Stimulated activated naive CD8-positive, alpha-beta T cell treated with anti-CD3 and anti-CD28 coated beads, Interleukin-15, Interleukin-2, amounts not matched to agents 100 U/mL and 50 U/mL, for 24 hours (primary cell): ENCODE measurements at regions not wholly inside any gene's neighbourhood (a gene's known extent, or its start where the extent isn't known, plus 50 kb on each side); places are given as distances from the start of the nearest gene placed in this dataset.
"Not testable (repeated sequence)": the region's sequence is repeated elsewhere in the genome, so short reads cannot be mapped to it uniquely, and the experiment has no call there.

Source experiments
- ATAC-seq: fragments of 150-1000 bp; cut with Tn5 transposase; one replicate; pipeline ENCODE4 v1.10.0; 2021
- DNase-seq: peaks from one replicate; pipeline ENCODE4 v3.0.0; 2021

DNA sequence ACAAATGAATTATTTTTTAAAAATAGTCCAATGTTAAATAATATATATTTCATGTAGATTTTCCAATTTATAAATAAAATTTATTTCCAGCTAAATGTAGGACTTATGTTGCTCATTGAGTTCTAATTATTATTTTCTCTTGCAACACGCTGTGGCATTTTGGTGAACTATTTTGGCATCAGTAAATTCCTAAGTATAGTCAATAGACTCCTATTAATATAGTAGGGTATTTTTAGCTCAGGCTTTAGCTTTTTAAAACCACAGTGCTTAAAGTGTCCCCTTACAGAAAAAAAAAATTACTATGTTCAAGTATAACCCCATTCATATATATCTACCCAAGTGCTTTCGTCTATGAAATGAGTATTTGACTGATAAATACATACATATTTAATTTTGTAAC lies 919.2 kb upstream of the SOX9 start:
- no peak for DNase-seq
- no peak for ATAC-seq

DNA sequence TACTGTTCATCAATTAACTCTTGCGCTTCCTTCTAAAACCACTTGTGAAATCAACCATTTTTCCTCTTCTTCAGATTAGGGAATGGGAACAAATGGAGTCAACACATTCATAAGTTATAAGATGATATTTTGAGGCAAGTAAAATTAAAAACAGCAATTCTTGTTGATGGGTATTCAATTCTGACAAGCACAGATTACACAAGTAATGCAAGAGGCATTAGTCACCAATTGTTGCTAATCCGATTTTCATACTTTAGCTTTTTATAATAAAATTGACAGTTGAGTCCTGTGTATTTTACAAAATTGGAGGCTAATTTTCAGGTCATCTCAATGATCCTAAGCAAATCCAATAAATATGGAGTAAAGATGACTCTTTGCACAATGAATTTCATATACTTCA lies 918.4 kb upstream of the SOX9 start:
- ATAC-seq (no peak), DNase-seq (no peak)

GRCh38 chr17:71203953-71204352 lies 916.9 kb upstream of the SOX9 start:
- ATAC-seq = no peak
- no peak for DNase-seq

DNA sequence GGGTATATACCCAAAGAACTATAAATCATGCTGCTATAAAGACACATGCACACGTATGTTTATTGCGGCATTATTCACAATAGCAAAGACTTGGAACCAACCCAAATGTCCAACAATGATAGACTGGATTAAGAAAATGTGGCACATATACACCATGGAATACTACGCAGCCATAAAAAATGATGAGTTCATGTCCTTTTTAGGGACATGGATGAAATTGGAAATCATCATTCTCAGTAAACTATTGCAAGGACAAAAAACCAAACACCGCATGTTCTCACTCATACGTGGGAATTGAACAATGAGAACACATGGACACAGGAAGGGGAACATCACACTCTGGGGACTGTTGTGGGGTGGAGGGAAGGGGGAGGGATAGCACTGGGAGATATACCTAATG lies 914.9 kb upstream of the SOX9 start:
- DNase-seq, ATAC-seq: not testable (repeated sequence)

GRCh38 chr17:71208111-71208704 lies 912.6 kb upstream of the SOX9 start:
- DNase-seq (no peak), ATAC-seq (no peak)

DNA sequence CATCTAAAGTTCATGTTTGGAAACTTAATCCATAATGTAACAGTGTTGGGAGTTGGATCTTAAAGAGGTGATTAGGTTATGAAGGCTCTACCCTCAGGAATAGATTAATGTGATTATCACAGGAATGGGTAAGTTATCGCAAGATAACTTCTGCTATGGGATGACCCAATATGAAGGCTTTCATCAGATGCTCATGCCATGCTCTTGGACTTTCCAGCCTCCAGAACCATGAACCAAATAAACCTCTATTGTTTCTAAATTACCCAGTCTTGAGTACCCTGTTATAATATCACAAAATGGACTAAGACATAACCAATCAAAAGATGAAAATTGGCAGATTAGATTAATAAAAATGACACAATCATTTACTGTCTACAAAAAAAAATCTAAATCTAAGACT lies 906.9 kb upstream of the SOX9 start:
- DNase-seq (no peak), ATAC-seq (no peak)

DNA sequence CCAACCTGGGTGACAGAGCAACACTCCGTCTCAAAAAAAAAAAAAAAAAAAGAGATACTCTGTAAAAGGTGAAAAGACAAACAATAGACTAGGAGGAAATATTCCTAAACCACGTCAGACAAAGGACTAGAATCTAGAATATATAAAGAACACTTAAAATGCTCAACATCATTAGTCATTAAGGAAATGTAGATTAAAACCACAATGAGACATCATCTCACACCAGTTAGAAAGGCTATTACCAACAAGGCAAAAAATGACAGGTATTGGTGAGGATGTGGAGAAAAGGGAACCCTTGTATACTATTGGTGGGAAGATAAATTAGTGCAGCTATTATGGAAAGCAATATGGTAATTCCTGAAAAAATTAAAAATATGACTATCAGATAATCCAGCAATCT lies 903.1 kb upstream of the SOX9 start:
- DNase-seq (no peak), ATAC-seq (no peak)

- DNase-seq = no peak
- ATAC-seq = no peak
Measured at GRCh38 chr17:71224824-71225575, 895.8 kb upstream of the SOX9 start.

- DNase-seq (no peak), ATAC-seq (no peak)
Measured at GRCh38 chr17:71227841-71228240, 893.0 kb upstream of the SOX9 start.

DNA sequence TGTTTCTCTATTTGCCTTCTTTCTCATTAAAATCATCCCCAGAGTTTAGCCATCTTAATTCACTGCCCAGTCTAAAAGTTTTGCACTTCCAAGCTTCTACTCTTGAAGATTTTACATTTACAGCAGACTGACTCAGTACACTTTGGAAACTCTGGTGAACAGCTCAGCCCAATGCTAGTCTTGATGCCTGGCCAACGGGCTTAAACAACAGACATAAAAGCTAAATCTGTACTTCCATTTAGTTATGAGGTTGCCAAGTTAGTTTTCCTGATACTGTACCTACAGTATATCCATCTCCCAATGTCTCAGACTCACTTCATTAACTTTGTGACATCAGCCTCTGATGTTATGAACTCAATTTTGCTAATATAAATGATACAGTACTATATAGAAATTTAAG lies 891.8 kb upstream of the SOX9 start:
- DNase-seq (no peak), ATAC-seq (no peak)

DNA sequence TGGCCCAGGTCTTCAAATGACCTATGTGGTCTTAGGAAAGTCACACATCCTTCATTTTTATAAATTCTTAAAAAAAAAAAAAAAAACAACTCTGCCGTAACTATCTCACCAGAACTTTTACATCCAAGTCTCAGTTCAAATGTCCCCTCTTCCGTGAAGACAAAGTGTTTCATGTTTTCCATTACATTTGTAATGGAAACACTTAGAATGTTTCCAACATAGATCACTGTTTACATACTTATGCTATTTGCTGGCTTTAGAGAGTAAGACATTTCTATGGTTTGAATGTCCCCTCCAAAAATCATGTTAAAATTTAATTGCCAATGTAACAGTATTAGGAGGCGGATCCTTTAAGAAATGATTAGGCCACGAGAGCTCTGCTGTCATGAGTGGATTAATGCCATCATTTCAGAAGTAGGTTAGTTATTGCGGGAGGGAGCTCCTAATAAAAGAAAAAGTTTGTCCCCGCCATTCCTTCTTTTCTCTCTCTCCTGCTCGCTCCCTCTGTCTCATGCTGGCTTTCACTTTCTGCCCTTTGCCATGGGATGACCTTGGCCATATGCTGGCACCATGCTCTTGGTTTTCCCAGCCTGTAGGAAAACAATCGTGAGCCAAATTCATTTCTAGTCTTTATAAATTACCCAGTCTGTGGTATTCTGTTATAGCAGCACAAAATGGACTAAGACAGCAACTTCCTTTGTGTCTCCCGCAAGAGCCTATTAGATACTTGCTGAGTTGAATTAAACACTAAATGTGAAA lies 887.8 kb upstream of the SOX9 start:
- DNase-seq = no peak
- ATAC-seq = no peak

GRCh38 chr17:71234349-71234748 lies 886.5 kb upstream of the SOX9 start:
- DNase-seq (no peak), ATAC-seq (no peak)

DNA sequence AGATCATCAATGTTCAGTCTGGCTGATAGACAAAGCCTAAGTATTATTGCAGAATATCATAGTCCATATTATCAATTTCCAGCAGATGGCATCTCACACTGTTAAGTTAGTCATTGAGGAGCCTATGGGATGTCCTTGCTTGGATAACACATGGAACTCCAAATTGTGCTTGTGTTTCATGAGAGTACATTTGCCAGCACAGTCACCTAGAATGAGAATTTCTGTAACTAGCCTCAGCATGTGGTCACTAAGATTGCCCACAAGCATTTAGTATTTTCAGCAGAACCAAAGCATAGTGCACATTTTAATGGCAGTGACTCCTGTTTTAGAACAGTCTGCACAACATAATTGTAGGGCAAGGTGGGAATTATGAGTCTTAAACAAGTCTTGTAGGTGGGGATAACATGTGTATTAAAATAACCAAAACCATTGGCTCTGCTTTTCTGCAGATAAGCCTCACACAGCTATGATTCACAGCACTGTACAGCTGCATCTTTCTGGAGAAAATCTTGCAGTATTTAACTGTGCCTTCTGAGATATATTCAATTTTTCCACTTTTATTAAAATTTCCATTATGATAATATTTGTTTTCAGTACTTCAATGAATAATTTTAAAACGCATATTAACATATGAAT lies 882.8 kb upstream of the SOX9 start:
- DNase-seq = no peak
- ATAC-seq = no peak

- ATAC-seq = no peak
Measured at GRCh38 chr17:71247441-71248015, 873.3 kb upstream of the SOX9 start.

GRCh38 chr17:71251276-71251675 lies 869.5 kb upstream of the SOX9 start:
- DNase-seq = no peak
- no peak for ATAC-seq

More at GRCh38 chr17:71247441-71248015, 873.3 kb upstream of the SOX9 start:
- no peak for DNase-seq

- DNase-seq (no peak), ATAC-seq (no peak)
Measured at GRCh38 chr17:71251951-71252350, 868.9 kb upstream of the SOX9 start.

DNA sequence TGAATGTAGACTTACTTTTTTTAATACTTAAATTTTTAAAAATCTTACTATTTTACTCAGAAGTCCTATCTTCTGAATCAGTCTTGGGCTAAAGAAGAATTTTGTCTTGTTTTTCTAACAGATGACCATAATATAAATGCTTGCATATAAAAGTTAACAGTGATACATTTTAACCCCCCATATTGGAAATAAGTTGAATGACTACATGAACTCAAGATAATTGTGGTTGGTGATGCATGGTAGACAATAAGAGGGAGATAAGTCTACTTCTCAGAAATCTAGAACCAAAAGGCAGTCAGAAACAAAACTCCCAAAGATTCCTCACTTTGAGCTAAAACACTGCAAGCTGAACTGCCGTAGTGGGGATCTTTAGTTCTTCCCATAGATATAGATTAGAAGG lies 868.4 kb upstream of the SOX9 start:
- no peak for DNase-seq
- no peak for ATAC-seq

- ATAC-seq = no peak
- DNase-seq = no peak
Measured at GRCh38 chr17:71257096-71257495, 863.7 kb upstream of the SOX9 start.

- no peak for DNase-seq
- no peak for ATAC-seq
Measured at GRCh38 chr17:71260366-71260940, 860.4 kb upstream of the SOX9 start.

DNA sequence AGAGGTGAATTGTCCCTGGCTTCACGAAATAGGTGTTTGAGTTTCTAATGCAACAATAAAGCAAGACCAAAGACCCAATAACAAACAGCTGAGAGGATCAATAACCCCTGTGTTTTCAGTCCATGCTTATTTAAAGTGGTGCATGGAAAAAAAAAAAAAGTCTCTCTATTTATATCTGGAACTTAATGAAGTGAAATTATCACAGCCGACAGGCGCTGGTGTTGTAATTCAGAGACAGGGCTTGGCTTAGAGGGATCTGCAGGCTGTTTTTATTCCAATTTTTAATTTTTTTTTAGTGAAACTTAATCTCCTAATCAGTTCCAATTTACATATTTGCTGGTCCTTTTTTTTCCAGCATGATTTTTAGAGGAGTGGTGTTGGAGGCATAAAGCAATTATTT lies 858.2 kb upstream of the SOX9 start:
- no peak for DNase-seq
- no peak for ATAC-seq

- ATAC-seq = no peak
- no peak for DNase-seq
Measured at GRCh38 chr17:71267668-71268067, 853.2 kb upstream of the SOX9 start.

GRCh38 chr17:71269201-71269600 lies 851.6 kb upstream of the SOX9 start:
- no peak for ATAC-seq
- no peak for DNase-seq
